ENCODE measurements at regions not wholly inside any gene's neighbourhood (a gene's known extent, or its start where the extent isn't known, plus 50 kb on each side); places are given as distances from the start of the nearest gene placed in this dataset.
"Not testable (repeated sequence)": the region's sequence is repeated elsewhere in the genome, so short reads cannot be mapped to it uniquely, and the experiment has no call there.

- peak; percentile 34; the same call in 1 of the 2 replicates for TF ChIP-seq ISL1 (CRISPR knock-in tag; IDR thresholded peaks at IDR 0.05)
- no peak for TF ChIP-seq CSRNP3 (CRISPR knock-in tag; IDR thresholded peaks at IDR 0.05)
- no peak for ATAC-seq
Measured at GRCh38 chr1:232353001-232353400, 276.9 kb downstream of the SIPA1L2 start.

- no peak for ATAC-seq
- TF ChIP-seq ISL1 (CRISPR knock-in tag; IDR thresholded peaks at IDR 0.05) = no peak
Measured at GRCh38 chr1:232352366-232352765, 277.6 kb downstream of the SIPA1L2 start.

- TF ChIP-seq ARNTL (CRISPR knock-in tag; IDR thresholded peaks at IDR 0.05; ENCODE audit: borderline replicate concordance, low read depth) = no peak
- TF ChIP-seq ZNF565 (CRISPR knock-in tag; conservative IDR thresholded peaks at IDR 0.05; ENCODE audit: low read depth) = no peak
- TF ChIP-seq ISL1 (CRISPR knock-in tag; IDR thresholded peaks at IDR 0.05) = peak; percentile 84
Measured at GRCh38 chr1:232351335-232351734, 278.6 kb downstream of the SIPA1L2 start.

GRCh38 chr1:232346844-232347243 is 283.1 kb downstream of the SIPA1L2 start:
- no peak for ATAC-seq
- TF ChIP-seq RARB (CRISPR knock-in tag; IDR thresholded peaks at IDR 0.05) = no peak

More at GRCh38 chr1:232351335-232351734, 278.6 kb downstream of the SIPA1L2 start:
- ATAC-seq = no peak

- no peak for ATAC-seq
Measured at GRCh38 chr1:232344791-232345399, 285.0 kb downstream of the SIPA1L2 start.

GRCh38 chr1:232344186-232344585 is 285.7 kb downstream of the SIPA1L2 start:
- ATAC-seq = not testable (repeated sequence)

More at GRCh38 chr1:232344791-232345399, 285.0 kb downstream of the SIPA1L2 start:
- TF ChIP-seq TCF4 (CRISPR knock-in tag; IDR thresholded peaks at IDR 0.05; ENCODE audit: borderline replicate concordance) (no peak), BACH2 (CRISPR knock-in tag; IDR thresholded peaks at IDR 0.05; ENCODE audit: borderline replicate concordance) (no peak), ZNF565 (CRISPR knock-in tag; conservative IDR thresholded peaks at IDR 0.05; ENCODE audit: low read depth) (no peak), CSDC2 (CRISPR knock-in tag; IDR thresholded peaks at IDR 0.05) (no peak), OSR1 (CRISPR knock-in tag; IDR thresholded peaks at IDR 0.05) (no peak), PATZ1 (CRISPR knock-in tag; IDR thresholded peaks at IDR 0.05; ENCODE audit: borderline replicate concordance) (no peak), ISL1 (CRISPR knock-in tag; IDR thresholded peaks at IDR 0.05) (no peak)

GRCh38 chr1:232340446-232340845 is 289.5 kb downstream of the SIPA1L2 start:
- TF ChIP-seq ARNTL (CRISPR knock-in tag; IDR thresholded peaks at IDR 0.05; ENCODE audit: borderline replicate concordance, low read depth) (no peak), ZNF565 (CRISPR knock-in tag; conservative IDR thresholded peaks at IDR 0.05; ENCODE audit: low read depth) (no peak), OSR1 (CRISPR knock-in tag; IDR thresholded peaks at IDR 0.05) (no peak), TSHZ2 (CRISPR knock-in tag; IDR thresholded peaks at IDR 0.05) (no peak), GLIS3 (CRISPR knock-in tag; IDR thresholded peaks at IDR 0.05) (no peak), SNAI2 (CRISPR knock-in tag; IDR thresholded peaks at IDR 0.05) (no peak), POU6F1 (CRISPR knock-in tag; IDR thresholded peaks at IDR 0.05; ENCODE audit: borderline replicate concordance, low read depth) (no peak), CREB5 (CRISPR knock-in tag; IDR thresholded peaks at IDR 0.05; ENCODE audit: low read depth) (no peak), PPARA (CRISPR knock-in tag; IDR thresholded peaks at IDR 0.05; ENCODE audit: borderline replicate concordance) (no peak), ESRRG (CRISPR knock-in tag; IDR thresholded peaks at IDR 0.05) (no peak), ZFP3 (CRISPR knock-in tag; IDR thresholded peaks at IDR 0.05) (no peak), RARB (CRISPR knock-in tag; IDR thresholded peaks at IDR 0.05) (no peak)
- ATAC-seq = no peak
